C4-2B (cell line): ENCODE measurements at regions not wholly inside any gene's neighbourhood (a gene's known extent, or its start where the extent isn't known, plus 50 kb on each side); places are given as distances from the start of the nearest gene placed in this dataset.
"Not testable (repeated sequence)": the region's sequence is repeated elsewhere in the genome, so short reads cannot be mapped to it uniquely, and the experiment has no call there.

ENCODE experiments used
- H3K27ac ChIP-seq: fragments of 450-650 bp; 2 replicates; pipeline ENCODE4 v1.5.1; 2017
- CTCF ChIP-seq: fragments of 450-650 bp; conservative IDR thresholded peaks from 2 replicates; pipeline ENCODE4 v1.5.1; 2017; ENCODE audit warnings: mild to moderate bottlenecking
- ZFX ChIP-seq: fragments of 450-650 bp; IDR thresholded peaks from 2 replicates; pipeline ENCODE4 v1.6.1; 2017

GRCh38 chr13:78133511-78133910, 214.9 kb upstream of the EDNRB start:
- no peak for TF ChIP-seq CTCF
- no peak for TF ChIP-seq ZFX
- H3K27ac ChIP-seq, result no peak overlapping the region

GRCh38 chr13:78131811-78132210, 213.2 kb upstream of the EDNRB start:
- TF ChIP-seq ZFX (no peak), CTCF (peak; percentile 48)
- H3K27ac ChIP-seq, result no peak overlapping the region

- TF ChIP-seq ZFX, result no peak
- no peak for TF ChIP-seq CTCF
- H3K27ac ChIP-seq, result no peak overlapping the region
Measured at GRCh38 chr13:78131346-78131745, 212.7 kb upstream of the EDNRB start.

GRCh38 chr13:78129823-78130222, 211.2 kb upstream of the EDNRB start:
- no peak overlapping the region for H3K27ac ChIP-seq
- no peak for TF ChIP-seq CTCF
- TF ChIP-seq ZFX, result no peak

- H3K27ac ChIP-seq, result no peak overlapping the region
- TF ChIP-seq ZFX (no peak), CTCF (no peak)
Measured at GRCh38 chr13:78129359-78129758, 210.7 kb upstream of the EDNRB start.

GRCh38 chr13:78121459-78122348, 203.1 kb upstream of the EDNRB start:
- TF ChIP-seq ZFX (no peak), CTCF (peak; percentile 81)
- no peak overlapping the region for H3K27ac ChIP-seq

- no peak overlapping the region for H3K27ac ChIP-seq
- TF ChIP-seq ZFX (no peak), CTCF (no peak)
Measured at GRCh38 chr13:78121001-78121400, 202.4 kb upstream of the EDNRB start.

GRCh38 chr13:78120144-78120543, 201.5 kb upstream of the EDNRB start:
- not testable (repeated sequence) for H3K27ac ChIP-seq

GRCh38 chr13:78117070-78117469, 198.4 kb upstream of the EDNRB start:
- H3K27ac ChIP-seq, result not testable (repeated sequence)
